Occipital lobe (tissue), 1 donor: ENCODE measurements at regions not wholly inside any gene's neighbourhood (a gene's known extent, or its start where the extent isn't known, plus 50 kb on each side); places are given as distances from the start of the nearest gene placed in this dataset.
"Not testable (repeated sequence)": the region's sequence is repeated elsewhere in the genome, so short reads cannot be mapped to it uniquely, and the experiment has no call there.

Experiments used
- DNase-seq: peaks from one replicate; lab custom pipeline; 2025; lab: John Stamatoyannopoulos, UW

DNA sequence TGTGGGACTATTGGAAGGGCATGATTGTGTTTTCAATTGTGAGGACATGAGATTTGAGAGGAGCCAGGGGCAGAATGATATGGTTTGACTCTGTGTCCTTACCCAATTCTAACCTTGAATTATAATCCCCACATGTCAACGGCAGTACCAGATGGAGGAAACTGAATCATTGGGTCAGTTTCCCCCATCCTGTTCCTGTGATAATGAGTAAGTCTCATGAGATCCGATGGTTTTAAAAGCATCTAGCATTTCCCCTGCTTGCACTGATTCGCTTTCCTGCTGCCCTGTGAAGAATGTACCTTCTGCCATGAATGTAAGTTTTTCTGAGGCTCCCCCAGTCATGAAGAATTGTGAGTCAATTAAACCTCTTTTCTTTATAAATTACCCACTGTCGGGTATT, 1367.1 kb downstream of the XPNPEP1 start:
- DNase-seq, result no peak

DNA sequence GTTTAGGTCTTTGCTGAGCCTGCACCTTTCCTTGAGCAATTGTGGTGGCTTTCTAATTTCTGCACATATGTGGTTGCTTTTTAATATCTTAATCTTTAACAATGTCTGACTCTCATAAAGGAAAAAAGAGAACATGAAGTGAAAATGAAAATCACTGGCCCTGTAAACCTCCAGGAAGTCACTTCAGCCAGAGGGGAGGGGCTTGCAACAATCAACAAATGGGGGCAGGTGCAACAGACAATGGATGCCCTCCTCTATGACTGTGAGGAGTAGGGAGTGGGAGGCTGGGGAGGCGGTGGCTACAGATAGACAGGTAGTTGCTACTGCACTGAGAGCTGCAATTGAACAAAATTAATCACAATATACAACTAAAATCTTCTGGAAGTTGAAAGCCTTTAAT, 1377.4 kb downstream of the XPNPEP1 start:
- DNase-seq, result no peak

DNA sequence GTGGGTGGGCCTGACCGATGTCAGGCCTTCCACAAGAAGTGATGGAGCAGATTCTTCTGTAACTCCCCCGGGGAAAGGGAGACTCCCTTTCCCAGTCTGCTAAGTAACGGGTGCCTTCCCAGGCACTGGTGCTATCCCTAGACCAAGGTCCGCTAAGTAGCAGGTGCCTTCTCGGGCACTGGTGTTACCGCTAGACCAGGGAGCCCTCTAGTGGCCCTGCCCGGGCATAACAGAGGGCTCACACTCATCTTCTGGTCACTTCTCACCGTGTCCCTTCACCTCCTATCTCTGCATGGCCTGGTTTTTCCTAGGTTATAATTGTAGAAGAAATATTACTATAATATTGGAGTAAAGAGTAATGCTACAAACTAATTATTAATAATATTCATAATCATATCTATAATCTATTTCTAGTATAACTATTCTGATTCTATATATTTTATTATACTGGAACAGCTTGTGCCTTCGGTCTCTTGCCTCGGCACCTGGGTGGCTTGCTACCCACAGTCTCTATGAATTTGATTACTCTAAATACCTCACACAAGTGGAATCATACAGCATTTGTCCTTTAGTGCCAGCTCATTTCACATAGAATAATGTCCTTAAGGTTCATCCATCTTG, 1378.7 kb downstream of the XPNPEP1 start:
- peak; percentile 17 for DNase-seq

GRCh38 chr10:108533551-108533950, 1369.0 kb upstream of the SORCS1 start:
- DNase-seq, result not testable (repeated sequence)

DNA sequence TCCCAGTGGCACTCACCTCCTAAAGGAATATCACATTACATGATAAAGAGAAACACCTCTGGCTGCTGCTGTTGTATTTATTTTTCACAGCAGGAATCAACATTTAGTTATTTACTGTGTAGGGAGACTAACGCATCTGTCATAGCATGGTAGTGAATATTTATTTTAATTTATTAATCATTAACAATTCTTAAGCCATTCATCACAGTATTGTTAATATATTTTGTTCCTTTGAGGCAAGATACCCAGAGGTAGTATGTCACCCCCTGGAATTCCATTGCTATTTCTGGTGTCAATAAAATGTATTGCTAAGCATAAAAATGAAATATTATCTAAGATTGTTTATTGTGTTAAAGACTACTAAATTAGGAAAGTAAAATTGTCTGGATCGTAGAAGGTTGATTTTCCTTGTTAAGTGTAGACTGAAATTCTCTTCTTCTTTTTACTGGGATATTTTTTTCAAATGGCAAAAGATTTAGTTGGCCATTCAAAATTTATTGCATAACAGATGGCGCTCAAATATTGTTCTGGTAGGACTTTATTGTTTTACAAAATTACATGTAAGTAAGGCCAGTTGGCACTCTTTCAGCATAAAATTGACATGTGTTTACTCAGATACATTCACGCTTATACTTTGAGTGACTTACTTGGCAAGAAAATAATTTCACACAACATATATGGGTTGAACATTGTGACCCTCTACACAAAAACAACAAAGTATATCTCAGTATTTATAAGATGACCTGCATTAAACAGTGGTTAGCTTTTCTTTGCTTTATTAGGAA, 1358.7 kb upstream of the SORCS1 start:
- no peak for DNase-seq

- no peak for DNase-seq
These were observed 1357.5 kb upstream of the SORCS1 start for GRCh38 chr10:108521827-108522492.

DNA sequence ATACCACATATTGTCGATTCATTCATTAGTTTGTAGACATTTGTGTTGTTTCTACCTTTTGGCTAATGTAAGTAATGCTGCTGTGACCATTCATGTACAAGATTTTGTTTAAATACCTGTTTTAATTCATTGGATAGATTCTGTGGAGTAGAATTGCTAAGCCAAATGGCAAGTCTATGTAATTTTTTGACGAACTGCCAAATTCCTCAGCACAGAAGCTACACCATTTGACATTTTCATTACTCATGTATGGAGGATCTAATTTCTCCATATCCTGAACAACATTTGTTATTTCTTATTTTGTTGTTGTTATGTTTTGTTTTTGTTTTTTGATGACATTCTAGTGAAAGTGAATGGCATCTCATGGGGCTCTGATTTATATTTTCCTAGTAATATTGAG, 1351.3 kb upstream of the SORCS1 start:
- DNase-seq, result no peak

- DNase-seq, result no peak
These were observed 1335.9 kb upstream of the SORCS1 start for GRCh38 chr10:108500396-108500795.

DNA sequence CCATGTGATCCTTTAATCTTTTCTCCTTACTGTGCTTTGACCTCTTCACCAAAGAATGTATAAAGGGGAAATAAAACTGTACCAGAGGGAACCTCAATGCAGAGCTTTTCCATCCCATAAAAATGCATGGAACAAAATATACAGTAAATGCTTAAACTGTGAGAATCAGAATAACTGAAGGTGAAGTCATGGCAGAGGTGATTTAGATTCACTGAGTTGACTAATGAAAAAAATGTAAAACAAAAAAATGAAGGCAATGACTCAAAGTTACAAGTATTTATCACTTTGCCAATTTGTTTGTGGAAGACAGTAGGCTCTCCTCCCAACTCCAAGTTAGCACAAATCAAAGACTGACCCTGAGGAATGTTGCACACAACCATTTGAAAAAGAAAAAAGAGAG, 1331.6 kb upstream of the SORCS1 start:
- no peak for DNase-seq

DNA sequence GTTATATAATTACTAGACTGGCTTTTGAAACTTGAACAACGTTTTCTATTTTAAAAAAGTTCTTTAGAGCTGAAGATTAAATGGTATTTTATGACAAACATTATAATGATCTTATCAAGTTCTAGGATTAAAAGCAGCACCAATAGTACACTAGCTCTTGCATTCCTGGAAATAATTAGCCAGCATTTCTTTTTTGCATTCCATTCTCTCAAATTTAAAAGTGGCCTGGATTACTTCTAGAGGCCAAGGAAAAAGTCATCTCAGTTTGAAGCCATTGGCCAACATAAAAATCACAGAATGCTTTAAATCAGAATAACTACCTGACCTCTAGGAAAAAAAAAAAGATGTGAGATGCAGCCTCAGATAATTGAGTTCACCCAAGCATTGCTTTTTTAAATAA, 1326.4 kb upstream of the SORCS1 start:
- no peak for DNase-seq

DNA sequence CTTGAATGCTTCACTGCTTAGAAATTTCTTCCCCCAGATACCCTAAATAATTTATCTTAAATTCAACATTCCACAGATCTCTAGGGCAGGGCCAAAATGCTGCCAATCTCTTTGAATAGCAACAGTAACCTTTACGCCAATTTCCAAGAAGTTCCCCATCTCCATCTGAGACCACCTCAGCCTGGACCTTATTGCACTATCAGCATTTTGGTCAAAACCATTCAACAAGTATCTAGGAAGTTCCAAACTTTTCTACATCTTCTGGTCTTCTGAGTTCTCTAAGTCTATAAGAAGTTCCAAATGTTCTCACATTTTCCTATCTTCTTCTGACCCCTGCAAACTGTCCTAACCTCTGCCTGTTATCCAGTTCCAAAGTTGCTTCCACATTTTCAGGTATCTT, 1306.9 kb upstream of the SORCS1 start:
- DNase-seq, result no peak

DNA sequence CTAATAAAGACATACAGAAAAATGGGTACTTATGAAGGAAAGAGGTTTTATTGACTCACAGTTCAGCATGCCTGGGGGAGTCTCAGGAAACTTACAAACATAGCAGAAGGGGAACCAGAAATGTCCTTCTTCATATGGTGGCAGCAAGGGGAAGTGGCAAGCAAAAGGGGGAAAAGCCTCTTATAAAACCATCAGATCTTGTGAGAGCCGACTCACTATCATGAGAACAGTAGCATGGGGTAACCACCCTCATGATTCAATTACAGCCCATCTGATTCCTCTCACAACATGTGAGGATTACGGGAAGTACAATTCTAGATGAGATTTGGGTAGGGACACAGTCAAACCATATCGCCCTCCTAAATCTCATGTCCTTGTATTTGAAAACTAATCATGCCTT, 1305.4 kb upstream of the SORCS1 start:
- DNase-seq, result no peak

DNA sequence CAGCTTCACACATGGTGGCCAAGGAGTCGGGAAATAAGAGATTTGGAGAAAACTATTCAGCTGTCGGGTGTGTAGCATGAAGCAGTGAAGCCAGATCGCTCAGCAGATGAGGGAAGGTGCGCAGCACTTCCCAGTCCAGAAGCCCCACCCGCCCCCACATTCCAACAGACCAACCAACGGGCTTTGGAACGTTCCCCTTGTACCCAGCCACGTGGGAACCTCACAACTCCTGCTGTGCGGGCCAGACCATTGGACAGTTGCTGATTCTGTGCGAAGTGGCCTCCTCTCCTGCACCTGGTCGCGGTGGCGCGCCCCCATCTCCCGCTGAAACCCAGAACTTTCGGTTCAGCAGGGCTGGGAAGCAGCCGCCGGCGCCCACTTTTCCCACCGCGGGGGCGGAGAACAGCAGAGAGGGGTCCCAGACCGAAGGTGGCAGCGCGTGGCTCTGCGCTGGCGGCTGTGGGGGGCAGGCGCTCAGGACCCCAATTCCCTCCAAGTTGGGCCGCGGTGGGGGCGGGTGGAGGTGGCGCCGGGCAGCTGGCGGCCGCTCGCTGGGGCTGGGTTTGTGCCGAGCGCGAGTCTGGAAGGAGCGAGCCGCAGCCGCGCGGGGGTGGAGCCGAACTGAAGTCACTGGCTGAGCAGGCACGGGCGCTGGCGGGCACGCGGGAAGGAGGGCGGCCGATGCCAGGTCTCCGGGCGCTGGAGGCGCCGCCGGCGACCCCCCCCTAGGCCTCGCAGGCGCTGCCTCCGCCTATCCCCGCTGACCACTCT, 1301.5 kb upstream of the SORCS1 start:
- DNase-seq, result peak; percentile 6

DNA sequence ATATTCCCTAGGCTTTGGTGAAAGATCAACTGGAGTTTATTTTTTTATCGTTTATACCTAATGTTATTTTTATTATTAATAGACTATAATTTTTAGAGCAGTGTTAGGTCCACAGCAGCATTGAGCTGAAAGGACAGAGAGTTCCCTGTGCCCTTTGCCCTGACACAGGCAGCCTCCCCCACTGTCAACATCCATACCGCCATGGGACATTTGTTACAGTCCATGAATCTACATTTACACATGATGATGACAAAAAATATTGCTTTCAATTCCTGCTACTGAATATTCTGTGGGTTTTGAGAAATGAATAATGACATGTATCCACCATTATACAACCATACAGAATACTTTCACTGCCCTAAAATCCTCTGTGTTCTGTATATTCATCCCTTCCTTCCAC, 1297.5 kb upstream of the SORCS1 start:
- no peak for DNase-seq

DNA sequence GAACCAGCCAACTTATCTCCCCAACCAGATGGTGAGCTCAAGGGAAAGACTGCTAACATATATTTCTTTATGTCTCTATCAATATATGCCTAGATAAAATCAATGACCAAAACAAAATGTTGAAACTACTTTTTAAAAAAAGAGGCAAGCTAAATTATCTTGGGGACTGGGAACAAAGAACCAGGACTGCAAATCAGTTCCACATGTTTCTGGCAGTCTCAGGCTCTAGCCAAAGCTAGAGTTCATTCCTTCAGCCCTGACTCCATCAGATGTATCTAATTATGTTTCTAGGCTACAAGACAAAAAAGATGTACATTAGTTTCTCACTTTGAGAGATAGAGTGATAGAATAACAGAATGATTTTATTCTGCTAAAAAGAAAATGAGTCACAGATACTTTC, 1290.3 kb upstream of the SORCS1 start:
- no peak for DNase-seq

DNA sequence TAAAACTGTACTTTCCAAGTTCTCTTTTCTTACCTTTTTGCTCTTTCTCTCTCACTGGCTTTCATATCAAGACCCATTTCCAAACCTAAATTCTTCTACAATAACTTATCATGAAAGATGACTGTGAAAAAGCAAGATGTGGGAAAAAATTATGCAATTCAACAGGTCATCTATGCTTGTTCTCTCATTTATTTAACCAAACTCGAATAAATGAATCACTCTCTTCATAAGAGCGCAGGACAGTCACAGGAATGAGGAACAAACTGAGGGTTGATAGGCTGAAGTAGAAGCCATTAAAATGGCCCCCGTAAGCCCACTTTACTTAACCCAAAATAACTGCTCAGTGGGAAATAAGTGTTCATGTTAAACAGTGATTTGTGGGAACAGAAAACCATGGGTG, 1289.7 kb upstream of the SORCS1 start:
- DNase-seq, result no peak

DNA sequence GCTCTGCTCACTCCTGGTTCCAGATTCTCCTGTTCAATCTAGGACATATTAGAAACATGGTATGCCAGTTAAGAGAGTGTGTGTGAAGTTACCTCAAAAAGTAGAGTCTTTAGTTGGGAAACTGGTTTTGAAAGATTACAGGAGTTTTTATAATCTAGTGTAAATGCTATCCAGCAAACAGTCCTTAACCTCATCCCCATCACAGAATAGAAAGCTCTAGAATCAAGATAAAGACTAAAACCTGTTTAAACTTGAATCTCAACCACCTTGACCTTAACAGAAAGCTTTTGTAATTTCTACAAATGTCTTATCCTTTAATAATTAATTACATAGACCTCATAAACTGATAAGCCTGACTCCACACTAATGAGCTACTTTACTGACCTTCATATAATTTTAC, 1288.7 kb upstream of the SORCS1 start:
- DNase-seq, result no peak

DNA sequence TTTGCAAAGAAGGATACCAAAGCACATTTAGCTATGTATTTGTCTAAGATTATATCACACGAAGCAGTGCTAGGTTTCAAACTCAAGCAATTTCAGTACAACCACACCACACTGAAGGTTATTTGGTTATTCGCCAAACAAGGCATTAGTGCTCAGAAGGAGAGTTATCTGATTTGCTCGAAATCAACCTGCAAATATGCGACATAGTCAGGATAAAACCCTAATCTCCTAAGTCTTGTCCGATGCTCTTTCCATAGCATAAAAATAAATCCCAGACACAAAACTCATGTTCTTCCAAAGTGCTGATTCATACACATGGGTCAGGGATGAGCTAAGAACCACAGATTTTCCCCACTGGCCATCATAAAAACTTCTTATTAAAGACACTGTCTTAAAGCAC, 1288.0 kb upstream of the SORCS1 start:
- no peak for DNase-seq

GRCh38 chr10:108450280-108450679, 1285.8 kb upstream of the SORCS1 start:
- DNase-seq, result no peak

DNA sequence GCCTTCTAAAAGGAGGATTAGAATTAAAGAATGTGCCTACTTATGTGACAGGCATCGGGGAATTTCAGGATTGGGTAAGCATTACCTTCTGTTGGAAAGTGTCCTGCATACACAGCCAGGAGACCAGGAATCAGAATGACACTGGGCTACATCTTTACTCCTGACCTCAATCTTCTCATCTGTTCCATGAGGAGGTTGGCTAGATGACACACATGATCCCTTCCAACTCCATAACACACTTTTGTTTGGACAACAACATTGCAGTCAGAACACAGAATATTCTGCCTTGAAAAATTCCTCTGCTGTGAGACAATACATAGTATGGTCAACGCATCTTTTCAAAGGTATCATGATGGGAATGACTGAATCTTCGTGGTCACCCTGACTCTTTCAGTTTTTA, 1281.2 kb upstream of the SORCS1 start:
- no peak for DNase-seq

DNA sequence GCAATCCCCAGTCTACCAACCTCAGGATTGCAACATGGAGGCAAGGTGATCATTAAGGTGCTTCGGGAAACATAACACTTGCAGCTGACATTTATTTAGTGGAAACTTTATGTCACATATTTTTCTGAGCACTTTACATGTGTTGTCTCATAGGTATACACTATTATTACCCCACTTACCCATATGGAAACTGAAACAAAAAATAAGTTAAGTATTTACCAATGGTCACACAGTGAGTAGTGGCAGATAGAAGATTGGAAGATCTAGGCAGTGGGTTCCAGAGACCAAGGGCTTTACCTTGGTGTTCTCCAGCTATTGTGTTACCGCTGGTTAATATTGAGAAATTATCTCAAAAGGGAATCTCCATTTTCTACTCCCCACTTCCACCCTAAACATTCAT, 1279.1 kb upstream of the SORCS1 start:
- no peak for DNase-seq

DNA sequence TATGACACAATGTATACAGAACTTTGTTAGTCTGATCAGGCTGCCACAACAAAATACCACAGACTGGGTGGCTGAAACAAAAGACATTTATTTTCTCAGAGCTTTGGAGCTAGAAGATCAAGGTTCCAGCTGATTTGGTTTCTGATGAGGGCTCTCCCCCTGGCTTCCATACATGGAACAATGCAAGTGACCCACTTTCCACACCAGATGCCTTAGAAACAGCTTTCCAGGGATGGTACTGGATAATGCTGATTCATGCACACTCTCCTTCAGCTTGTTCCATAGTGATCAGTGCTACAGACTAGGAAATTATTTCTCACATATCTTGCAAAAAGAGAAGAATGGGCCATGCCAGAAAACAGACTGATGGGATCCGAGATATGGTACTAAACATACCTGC, 1274.9 kb upstream of the SORCS1 start:
- no peak for DNase-seq
